ENCODE measurements at regions not wholly inside any gene's neighbourhood (a gene's known extent, or its start where the extent isn't known, plus 50 kb on each side); places are given as distances from the start of the nearest gene placed in this dataset.
A peak's percentile ranks its signal among the peaks of the same experiment; 100 is the strongest.

DNA sequence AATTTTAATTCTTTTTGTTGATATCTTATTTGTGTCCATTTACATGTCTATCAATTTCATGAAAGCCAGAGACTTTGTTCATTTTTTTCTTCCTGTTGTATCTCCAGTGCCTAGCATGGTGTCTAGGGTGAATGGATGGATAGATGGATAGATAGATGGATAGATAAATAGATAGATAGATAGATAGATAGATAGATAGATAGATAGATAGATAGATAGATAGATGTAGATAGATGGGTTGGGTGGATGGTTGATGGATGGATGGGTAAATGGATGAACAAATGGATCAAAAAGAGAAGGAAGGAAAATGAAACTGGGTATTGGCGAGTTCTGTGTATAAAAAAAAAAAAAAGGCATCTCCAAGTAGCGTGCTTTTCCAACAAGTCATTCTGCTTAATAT is 120.5 kb downstream of the FAM124B start:
- TF ChIP-seq, protein P1, sequence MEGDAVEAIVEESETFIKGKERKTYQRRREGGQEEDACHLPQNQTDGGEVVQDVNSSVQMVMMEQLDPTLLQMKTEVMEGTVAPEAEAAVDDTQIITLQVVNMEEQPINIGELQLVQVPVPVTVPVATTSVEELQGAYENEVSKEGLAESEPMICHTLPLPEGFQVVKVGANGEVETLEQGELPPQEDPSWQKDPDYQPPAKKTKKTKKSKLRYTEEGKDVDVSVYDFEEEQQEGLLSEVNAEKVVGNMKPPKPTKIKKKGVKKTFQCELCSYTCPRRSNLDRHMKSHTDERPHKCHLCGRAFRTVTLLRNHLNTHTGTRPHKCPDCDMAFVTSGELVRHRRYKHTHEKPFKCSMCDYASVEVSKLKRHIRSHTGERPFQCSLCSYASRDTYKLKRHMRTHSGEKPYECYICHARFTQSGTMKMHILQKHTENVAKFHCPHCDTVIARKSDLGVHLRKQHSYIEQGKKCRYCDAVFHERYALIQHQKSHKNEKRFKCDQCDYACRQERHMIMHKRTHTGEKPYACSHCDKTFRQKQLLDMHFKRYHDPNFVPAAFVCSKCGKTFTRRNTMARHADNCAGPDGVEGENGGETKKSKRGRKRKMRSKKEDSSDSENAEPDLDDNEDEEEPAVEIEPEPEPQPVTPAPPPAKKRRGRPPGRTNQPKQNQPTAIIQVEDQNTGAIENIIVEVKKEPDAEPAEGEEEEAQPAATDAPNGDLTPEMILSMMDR (IDR thresholded peaks at IDR 0.05; ENCODE audit: low read depth, low read length): no peak
- no peak for DNase-seq (ENCODE audit: extremely low read depth, low read depth)

DNA sequence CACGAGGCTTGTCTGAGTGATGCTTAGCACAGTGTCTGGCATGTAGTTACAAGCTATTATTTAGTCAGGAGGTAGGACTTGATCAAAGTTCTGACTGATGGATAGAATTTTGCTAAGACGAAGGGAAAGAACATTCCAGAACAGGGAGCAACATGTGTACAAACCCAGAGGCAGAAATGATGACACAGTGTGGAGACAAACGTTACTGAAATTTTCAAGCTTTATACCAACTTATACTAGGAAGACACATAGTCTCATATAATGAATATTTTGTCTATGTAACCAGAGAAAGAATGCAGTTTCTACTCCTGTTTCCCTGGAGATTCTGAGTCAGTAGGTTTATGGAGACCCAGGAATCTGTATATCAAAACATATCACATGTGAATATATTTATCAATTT is 123.4 kb downstream of the FAM124B start:
- TF ChIP-seq, protein P1 (IDR thresholded peaks at IDR 0.05; ENCODE audit: low read depth, low read length): no peak; the same call in none of the 2 replicates

GRCh38 chr2:224276251-224276650 is 125.7 kb downstream of the FAM124B start:
- DNase-seq (ENCODE audit: extremely low read depth, low read depth): no peak
- TF ChIP-seq, protein P1 (IDR thresholded peaks at IDR 0.05; ENCODE audit: low read depth, low read length): no peak

More for the DNA sequence above, 123.4 kb downstream of the FAM124B start:
- no peak for DNase-seq (ENCODE audit: extremely low read depth, low read depth)

GRCh38 chr2:224272237-224272910 is 129.5 kb downstream of the FAM124B start:
- no peak for DNase-seq (ENCODE audit: extremely low read depth, low read depth)
- TF ChIP-seq, protein P1 (IDR thresholded peaks at IDR 0.05; ENCODE audit: low read depth, low read length): no peak

DNA sequence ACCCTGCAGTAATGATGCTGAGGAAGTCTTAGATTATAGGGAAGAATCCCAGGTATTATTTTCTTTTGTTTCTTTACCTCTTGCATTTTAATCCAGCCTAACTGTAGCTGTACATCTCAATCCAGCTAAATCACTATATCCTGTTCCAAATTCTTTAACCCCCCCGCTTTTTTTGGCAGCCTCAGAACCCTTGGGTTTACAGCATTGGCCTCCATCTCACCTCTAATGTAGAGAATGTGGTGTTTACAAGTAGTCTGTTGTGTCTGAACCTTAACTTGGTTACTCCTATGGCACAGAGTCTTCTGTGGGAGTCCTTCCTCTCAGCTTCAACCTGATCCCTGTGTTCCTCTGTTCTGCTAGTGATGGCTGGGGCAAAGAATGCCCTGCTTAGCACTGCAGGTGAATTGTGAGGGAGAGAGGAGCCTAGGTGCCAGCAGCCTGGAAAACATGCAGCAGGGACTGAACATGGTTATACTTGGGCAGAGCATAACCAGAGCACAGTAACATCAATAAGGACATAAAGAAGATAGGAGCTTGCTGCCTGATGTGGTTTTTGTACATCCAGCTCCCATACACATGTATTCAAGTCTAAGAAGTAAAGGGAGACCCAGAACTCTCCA is 130.2 kb downstream of the FAM124B start:
- TF ChIP-seq, protein P1 (IDR thresholded peaks at IDR 0.05; ENCODE audit: low read depth, low read length): no peak
- no peak for DNase-seq (ENCODE audit: extremely low read depth, low read depth)

- TF ChIP-seq, protein P1 (IDR thresholded peaks at IDR 0.05; ENCODE audit: low read depth, low read length): no peak
Observed at GRCh38 chr2:224268441-224268840, 133.5 kb downstream of the FAM124B start.

GRCh38 chr2:224264259-224264658 is 137.6 kb downstream of the FAM124B start:
- TF ChIP-seq, protein P1 (IDR thresholded peaks at IDR 0.05; ENCODE audit: low read depth, low read length): no peak
- DNase-seq (ENCODE audit: extremely low read depth, low read depth): no peak

More at GRCh38 chr2:224268441-224268840, 133.5 kb downstream of the FAM124B start:
- peak; percentile 77 for DNase-seq (ENCODE audit: extremely low read depth, low read depth)

Data from AG09319 (cell line).